NK-92 treated with Interleukin-12 subunit alpha and Interleukin-12 subunit beta, amount 100 ng/mL, for 24 hours (cell line): ENCODE measurements at regions not wholly inside any gene's neighbourhood (a gene's known extent, or its start where the extent isn't known, plus 50 kb on each side); places are given as distances from the start of the nearest gene placed in this dataset.

Source experiments
- DNase-seq: peaks from one replicate; lab custom pipeline; 2025; lab: John Stamatoyannopoulos, UW

- DNase-seq: no peak
Measured at GRCh38 chr4:22220965-22221364, 272.4 kb upstream of the KCNIP4 start.

- no peak for DNase-seq
Measured at GRCh38 chr4:22217480-22217879, 268.9 kb upstream of the KCNIP4 start.

DNA sequence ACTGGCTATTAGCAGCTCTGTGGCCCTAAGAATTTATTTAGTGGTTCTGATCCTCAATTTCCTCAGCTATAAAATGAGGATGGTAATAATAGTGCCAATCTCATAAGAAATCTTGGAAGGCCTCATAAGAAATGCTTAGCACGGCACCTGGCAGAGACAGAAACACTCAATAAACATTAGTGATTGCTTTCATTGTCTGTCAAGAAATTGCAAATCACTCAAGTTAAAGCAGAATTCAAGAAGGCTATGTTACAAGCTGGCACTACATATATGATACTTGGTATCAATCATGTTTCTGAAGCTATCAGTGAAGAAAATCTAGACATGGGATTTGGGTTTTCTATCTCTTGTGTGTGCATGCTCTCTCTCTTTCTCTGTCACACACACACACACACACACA is 267.7 kb upstream of the KCNIP4 start:
- no peak for DNase-seq

GRCh38 chr4:22215084-22215483 is 266.5 kb upstream of the KCNIP4 start:
- DNase-seq: no peak

DNA sequence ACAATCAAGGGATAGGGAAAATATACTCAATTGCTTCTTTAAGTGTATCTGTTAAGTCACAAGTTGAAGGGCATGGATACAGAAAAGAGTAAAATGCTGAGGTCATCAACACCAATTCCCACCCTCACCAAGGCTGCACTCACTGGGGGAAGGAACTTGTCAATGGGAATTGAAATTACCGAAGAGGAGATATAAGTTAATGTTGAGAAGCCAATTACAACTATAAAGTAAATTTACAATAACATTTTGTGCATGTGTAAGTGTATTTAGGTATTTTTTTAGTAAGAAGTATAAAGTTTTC is 255.1 kb upstream of the KCNIP4 start:
- no peak for DNase-seq

- no peak for DNase-seq
Measured at GRCh38 chr4:22202975-22203710, 254.6 kb upstream of the KCNIP4 start.

DNA sequence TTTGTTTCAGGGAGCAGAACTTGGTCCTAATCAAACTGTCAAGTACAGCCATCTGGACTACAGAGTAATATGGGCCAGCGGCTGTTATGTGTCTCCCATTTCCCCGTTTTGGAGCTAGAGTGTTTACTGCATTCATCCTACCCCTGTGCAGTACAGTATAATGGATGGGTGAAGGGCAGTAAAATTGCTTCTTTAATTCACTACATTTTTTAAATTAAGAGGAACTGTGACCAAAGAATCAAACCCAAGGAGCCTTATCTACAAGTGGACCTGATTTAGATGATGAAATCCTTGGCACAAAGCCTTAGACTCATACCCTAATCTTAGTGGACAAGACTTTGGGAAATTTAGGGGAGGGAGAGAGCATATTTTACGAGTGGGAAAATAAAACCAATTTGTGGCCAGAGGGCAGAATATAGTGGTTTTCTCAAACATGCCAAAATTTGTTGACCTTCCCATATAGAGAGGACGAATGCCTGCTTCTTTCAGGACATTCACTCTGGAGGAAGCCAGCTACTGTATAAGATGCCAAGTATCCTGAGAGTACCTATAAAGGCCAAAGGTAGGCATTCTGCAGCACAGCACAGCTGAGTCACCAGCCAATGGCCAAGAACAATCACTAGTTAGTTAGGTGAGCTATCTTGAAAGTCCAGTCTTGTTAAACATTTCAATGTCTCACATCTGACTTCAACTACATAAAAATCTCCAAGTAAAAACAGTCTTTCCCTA is 253.8 kb upstream of the KCNIP4 start:
- no peak for DNase-seq

GRCh38 chr4:22201256-22201655 is 252.7 kb upstream of the KCNIP4 start:
- no peak for DNase-seq

- no peak for DNase-seq
Measured at GRCh38 chr4:22196551-22196950, 248.0 kb upstream of the KCNIP4 start.

DNA sequence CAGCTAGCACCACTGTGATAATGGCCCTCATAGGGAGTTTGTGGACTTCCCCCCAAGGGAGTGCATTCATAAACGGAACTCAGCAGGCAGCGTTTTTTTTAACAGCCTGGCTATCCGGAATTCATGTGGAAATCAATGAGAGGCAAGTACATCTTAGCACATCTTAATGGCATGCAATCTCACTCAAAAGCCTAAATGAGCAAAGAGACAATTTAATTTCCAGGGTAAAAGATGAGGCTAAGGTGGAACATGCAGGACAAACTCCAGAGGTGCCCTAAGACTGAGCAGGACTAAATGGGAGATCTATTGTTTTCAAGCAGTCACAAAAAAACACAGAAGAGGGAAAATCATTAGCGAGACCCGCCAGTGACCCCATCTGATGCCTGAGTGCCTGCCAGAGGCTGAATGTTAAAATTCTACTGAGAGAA is 243.5 kb upstream of the KCNIP4 start:
- DNase-seq: no peak

GRCh38 chr4:22191565-22191964 is 243.0 kb upstream of the KCNIP4 start:
- DNase-seq: no peak

- no peak for DNase-seq
Measured at GRCh38 chr4:22190855-22191254, 242.3 kb upstream of the KCNIP4 start.

GRCh38 chr4:22187203-22187820 is 238.7 kb upstream of the KCNIP4 start:
- no peak for DNase-seq

- DNase-seq: no peak
Measured at GRCh38 chr4:22181736-22182135, 233.2 kb upstream of the KCNIP4 start.

DNA sequence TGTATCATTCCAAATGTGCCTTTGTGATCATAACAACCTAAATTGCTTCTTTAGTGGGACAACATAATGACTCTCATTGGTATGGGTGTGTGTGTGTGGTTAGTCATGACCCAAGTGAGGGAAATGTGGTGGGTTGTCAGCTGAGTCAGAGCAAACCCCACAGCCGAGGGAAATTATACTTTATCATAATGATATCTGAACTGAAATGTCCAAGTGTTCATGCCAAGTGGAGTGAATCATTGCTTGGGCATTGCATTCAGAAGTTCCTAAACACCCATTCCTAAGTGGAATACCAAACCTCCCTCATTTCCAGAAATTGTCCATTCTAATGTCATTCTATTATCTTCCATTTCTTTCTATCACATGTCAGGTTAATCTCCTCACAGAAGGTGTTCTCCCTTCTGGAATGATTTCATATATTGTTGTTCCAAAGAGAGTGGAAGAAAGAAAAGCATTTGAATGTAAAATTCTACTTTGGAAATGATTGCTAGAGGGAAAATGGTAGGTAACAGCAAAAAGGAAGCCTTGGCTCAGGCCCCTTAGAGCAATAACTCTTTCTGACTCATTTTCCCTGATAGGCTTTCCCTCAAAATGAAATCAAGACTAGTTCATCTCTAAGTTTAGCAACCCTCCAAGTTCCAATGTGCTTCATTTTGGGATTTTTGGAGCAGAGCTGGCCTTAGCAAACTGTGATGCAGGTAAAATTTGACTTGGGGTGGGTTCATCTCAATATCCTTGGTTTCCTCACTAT is 230.7 kb upstream of the KCNIP4 start:
- DNase-seq: no peak

- DNase-seq: no peak
Measured at GRCh38 chr4:22174640-22175039, 226.1 kb upstream of the KCNIP4 start.

DNA sequence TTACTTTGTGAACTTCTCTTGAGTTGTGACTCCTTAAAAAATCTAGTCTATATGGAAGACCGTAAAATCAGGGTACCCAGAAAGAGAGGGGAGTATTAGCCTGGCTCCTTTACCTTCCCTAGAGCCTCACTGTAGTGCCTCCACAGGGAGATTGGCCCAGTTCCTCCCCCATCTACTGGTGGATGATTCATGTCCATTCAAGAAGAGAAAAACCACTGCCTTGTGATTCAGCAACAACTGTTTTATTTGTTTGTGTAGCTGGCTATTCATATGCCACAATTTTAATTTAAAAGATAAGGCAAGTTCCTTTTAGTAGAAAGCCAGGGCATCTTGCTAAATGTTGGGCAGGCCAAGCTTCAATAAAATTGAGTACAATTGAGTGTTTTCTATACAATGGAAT is 221.8 kb upstream of the KCNIP4 start:
- DNase-seq: no peak

DNA sequence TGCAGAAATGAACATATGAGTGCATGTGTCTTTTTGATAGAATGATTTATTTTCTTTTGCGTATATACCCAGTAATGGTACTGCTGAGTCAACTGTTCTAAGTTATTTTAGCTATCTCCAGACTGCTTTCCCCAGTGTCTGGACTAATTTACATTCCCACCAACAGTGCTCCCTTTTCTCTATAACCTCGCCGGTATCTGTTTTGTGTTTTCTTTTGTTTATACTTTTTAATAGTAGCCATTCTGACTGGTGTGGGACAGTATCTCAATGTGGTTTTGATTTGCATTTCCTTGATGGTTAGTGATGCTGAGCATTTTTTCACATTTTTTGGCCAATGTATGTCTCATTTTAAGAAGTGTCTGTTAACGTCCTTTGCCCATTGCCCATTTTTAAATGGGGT is 218.6 kb upstream of the KCNIP4 start:
- no peak for DNase-seq

DNA sequence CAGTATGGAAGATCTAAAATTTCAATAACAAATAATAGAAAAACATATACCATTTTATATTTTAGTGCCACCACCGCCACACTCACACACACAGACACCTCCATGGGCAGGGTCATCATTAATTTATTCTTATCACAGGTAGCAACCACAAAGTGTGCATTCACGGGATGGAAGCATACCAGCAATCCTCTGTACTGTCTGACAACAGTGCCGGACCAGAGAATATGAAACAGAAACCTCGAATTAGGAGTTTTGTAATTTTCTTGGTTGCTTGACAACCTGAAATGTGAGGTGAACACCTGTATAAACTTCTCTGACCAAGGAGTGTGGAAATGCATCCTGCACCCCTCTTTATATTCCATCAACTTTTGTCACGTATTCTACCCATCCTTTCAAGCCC is 213.9 kb upstream of the KCNIP4 start:
- no peak for DNase-seq

- no peak for DNase-seq
Measured at GRCh38 chr4:22130741-22131140, 182.2 kb upstream of the KCNIP4 start.

DNA sequence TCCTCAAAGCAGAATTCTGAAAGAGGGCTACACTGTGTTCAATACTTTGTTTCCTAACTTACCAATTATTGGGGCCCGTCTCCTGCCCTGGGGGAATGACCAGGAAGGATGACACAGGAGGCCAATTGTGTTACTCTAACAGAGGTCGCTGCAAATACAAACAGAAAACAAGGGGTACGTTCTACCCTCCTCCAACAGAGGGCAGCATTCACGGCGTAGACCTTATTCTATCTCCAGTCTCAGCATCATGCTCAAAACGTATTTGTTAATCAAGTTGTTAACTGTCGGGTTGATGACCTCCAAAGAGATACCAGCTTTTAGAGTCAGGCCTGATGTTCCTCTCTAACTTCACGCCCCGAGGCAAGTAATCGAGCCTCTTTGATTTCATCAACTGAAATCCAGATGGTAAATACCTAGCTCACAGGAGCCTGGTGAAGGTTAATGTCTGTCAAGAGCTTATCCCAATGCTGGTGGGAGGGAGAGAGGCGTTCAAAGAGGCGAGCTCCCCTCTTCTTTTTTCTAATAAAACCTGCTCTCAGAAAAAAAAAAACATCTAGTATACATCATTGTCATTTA is 181.0 kb upstream of the KCNIP4 start:
- DNase-seq: no peak

DNA sequence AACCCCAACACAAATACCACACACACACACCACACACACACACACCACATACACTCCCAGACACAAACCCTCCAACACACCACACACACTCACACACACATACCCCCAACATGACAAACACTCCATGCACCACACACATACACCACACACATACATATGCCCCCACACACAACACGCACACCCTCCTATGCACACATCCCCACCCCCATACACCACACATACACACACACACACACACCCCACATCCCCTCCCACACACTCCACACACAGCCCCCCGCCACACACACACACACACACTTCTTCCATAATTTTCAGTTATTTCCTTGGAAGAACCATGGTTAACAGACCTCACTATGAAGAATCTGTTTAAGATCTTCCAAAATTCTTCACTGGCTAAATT is 173.5 kb upstream of the KCNIP4 start:
- no peak for DNase-seq
